ENCODE measurements at regions not wholly inside any gene's neighbourhood (a gene's known extent, or its start where the extent isn't known, plus 50 kb on each side); places are given as distances from the start of the nearest gene placed in this dataset.
"Not testable (repeated sequence)": the region's sequence is repeated elsewhere in the genome, so short reads cannot be mapped to it uniquely, and the experiment has no call there.

GRCh38 chr6:151692216-151692615, 115.3 kb upstream of the ESR1 start:
- no peak overlapping the region for H3K4me3 Mint-ChIP-seq (ENCODE audit: low read depth)
- H3K36me3 Mint-ChIP-seq (ENCODE audit: insufficient read depth), result no peaks in the 10 kb centered on the region
- H3K4me1 Mint-ChIP-seq (ENCODE audit: low read depth), result peaks cover 3% of the 10 kb centered on the region
- no peak overlapping the region for H3K27ac Mint-ChIP-seq
- DNase-seq (ENCODE audit: low spot score, unreplicated experiment), result no peak
- no peak for TF ChIP-seq CTCF (IDR thresholded peaks at IDR 0.05; ENCODE audit: unreplicated experiment)
- no peaks in the 10 kb centered on the region for H3K27me3 Mint-ChIP-seq
- no peaks in the 10 kb centered on the region for H3K9me3 Mint-ChIP-seq (ENCODE audit: low read depth)

GRCh38 chr6:151693366-151693765, 114.1 kb upstream of the ESR1 start:
- DNase-seq (ENCODE audit: low spot score, unreplicated experiment), result no peak
- H3K27me3 Mint-ChIP-seq, result no peaks in the 10 kb centered on the region
- no peaks in the 10 kb centered on the region for H3K36me3 Mint-ChIP-seq (ENCODE audit: insufficient read depth)
- H3K4me1 Mint-ChIP-seq (ENCODE audit: low read depth), result peaks cover 3% of the 10 kb centered on the region
- no peak for TF ChIP-seq CTCF (IDR thresholded peaks at IDR 0.05; ENCODE audit: unreplicated experiment)
- H3K9me3 Mint-ChIP-seq (ENCODE audit: low read depth), result no peaks in the 10 kb centered on the region
- no peak overlapping the region for H3K27ac Mint-ChIP-seq
- H3K4me3 Mint-ChIP-seq (ENCODE audit: low read depth), result no peak overlapping the region

DNA sequence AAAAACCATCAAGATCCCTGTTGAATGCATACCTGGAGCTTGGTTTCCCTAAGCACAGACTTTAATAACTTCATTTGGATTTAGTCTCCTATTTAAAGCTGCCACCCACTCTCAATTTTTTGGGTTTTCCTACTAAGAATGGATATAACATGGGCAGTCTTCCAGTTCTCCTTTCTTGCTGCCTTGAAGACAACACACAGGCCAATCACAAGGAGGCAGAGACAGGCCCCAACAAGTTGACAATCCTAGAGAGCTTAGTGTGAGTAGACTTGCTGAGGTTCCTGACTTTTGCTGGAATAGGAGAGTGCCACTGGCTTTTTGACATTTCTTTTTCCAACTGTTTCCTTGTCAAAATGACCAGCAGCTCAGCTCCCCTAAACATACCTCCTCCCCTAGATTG, 112.3 kb upstream of the ESR1 start:
- Mint-ChIP-seq H3K9me3 (ENCODE audit: low read depth) (no peaks in the 10 kb centered on the region), H3K4me1 (ENCODE audit: low read depth) (peaks cover 3% of the 10 kb centered on the region), H3K4me3 (ENCODE audit: low read depth) (no peak overlapping the region), H3K27ac (no peak overlapping the region), H3K27me3 (no peaks in the 10 kb centered on the region), H3K36me3 (ENCODE audit: insufficient read depth) (no peaks in the 10 kb centered on the region)
- no peak for DNase-seq (ENCODE audit: low spot score, unreplicated experiment)
- TF ChIP-seq CTCF (IDR thresholded peaks at IDR 0.05; ENCODE audit: unreplicated experiment), result no peak

DNA sequence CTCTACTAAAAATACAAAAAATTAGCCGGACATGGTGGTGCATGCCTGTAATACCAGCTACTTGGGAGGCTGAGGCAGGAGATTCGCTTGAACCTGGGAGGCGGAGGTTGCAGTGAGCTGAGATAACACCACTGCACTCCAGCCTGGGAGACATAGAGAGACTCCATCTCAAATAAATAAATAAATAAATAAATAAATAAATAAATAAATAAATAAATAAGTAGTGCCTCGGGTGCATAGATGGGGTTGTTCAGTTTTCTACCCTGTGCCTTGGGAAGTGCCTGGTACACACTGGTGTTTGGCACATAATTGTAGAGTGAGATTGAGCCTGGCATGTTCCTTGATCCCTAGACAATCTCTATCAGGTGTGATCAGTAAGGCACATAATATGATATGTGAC, 111.2 kb upstream of the ESR1 start:
- not testable (repeated sequence) for H3K27ac Mint-ChIP-seq; H3K36me3 Mint-ChIP-seq (ENCODE audit: insufficient read depth); H3K9me3 Mint-ChIP-seq (ENCODE audit: low read depth); H3K27me3 Mint-ChIP-seq; DNase-seq (ENCODE audit: low spot score, unreplicated experiment); H3K4me1 Mint-ChIP-seq (ENCODE audit: low read depth); H3K4me3 Mint-ChIP-seq (ENCODE audit: low read depth)

GRCh38 chr6:151698931-151699700, 108.4 kb upstream of the ESR1 start:
- Mint-ChIP-seq H3K36me3 (ENCODE audit: insufficient read depth) (no peaks in the 10 kb centered on the region), H3K9me3 (ENCODE audit: low read depth) (no peaks in the 10 kb centered on the region), H3K27me3 (no peaks in the 10 kb centered on the region), H3K27ac (no peak overlapping the region), H3K4me1 (ENCODE audit: low read depth) (peaks cover 4% of the 10 kb centered on the region), H3K4me3 (ENCODE audit: low read depth) (no peak overlapping the region)
- no peak for TF ChIP-seq CTCF (IDR thresholded peaks at IDR 0.05; ENCODE audit: unreplicated experiment)
- DNase-seq (ENCODE audit: low spot score, unreplicated experiment), result no peak

DNA sequence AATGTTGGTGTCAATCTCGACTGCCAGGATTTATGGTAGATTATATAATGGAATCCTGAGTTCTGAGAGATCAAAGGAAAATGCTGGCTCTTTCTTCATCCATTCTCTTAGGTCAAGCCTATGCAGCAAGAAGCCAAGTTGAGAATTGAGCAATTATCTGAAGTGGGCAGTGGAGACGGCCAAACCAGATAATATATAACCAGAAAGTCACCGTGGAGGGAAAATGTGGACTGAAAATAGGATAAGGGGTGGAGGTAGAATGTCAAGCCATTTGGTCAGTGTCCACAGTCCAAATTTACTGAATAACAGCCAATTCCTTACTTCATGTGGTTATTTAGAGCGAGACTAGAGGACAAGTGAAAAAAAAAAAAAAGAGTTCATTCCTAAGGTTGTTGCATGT, 107.8 kb upstream of the ESR1 start:
- Mint-ChIP-seq H3K27ac (no peak overlapping the region), H3K36me3 (ENCODE audit: insufficient read depth) (no peaks in the 10 kb centered on the region), H3K4me3 (ENCODE audit: low read depth) (no peak overlapping the region), H3K9me3 (ENCODE audit: low read depth) (no peaks in the 10 kb centered on the region), H3K4me1 (ENCODE audit: low read depth) (peaks cover 4% of the 10 kb centered on the region), H3K27me3 (no peaks in the 10 kb centered on the region)
- TF ChIP-seq CTCF (IDR thresholded peaks at IDR 0.05; ENCODE audit: unreplicated experiment), result no peak
- no peak for DNase-seq (ENCODE audit: low spot score, unreplicated experiment)
